ENCODE measurements at regions not wholly inside any gene's neighbourhood (a gene's known extent, or its start where the extent isn't known, plus 50 kb on each side); places are given as distances from the start of the nearest gene placed in this dataset.

DNA sequence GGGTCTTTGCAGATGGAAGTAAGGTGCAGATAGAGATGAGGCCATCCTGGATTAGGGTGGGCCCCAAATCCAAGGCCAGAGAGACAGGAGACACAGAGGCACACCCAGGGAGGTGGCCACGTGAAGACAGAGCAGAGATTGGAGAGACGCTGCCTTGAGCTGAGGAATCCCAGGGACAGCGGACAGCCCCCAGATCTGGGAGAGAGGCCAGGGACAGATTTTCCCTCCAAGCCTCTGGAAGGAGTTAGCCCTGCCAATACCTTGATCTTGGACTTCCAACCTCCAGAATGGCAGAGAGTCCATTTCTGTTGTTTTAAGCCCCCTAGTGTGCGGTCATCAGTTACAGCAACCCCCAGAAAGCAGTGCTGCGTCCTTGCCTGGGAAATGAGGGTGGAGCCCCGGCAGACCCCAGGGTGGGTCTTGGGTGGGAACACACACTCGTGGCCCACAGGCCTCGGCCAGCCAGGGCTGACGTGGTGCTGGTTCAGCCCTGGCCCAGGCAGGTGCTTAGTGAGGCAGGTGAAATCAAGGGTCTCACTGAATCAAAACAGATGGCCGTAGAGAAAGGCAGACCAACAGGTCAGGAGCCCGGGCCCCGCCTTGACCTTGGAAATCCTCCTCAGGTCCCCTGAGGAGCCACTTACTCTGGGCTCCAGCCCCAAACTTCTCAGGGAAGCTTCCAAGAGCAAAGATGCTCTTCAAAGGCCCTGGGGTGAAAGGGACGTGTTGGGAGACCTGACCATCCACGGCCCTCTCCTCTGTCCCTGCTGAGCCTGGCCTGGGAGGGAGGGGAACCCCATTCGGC is 169.3 kb downstream of the RBFOX3 start:
- DNase-seq: no peak

DNA sequence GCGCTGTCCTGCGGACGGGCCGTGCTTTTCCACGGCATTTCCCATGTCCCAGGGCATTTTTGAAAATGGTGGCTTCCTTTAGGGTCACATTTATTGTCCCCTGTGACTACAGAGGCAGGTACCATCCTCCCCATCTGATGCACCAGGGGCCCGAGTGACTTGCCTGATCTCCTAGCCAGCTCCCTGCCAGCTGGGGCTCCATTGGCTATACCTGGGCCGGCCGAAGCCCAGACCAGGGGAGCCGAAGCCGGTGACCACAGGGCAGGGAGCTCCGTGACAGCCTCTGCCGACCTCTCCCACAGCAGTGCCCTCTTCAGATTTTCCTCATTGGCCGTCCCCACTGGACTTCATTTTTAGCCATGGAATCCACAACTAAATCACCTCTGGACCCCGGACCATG is 170.6 kb downstream of the RBFOX3 start:
- no peak for DNase-seq

DNA sequence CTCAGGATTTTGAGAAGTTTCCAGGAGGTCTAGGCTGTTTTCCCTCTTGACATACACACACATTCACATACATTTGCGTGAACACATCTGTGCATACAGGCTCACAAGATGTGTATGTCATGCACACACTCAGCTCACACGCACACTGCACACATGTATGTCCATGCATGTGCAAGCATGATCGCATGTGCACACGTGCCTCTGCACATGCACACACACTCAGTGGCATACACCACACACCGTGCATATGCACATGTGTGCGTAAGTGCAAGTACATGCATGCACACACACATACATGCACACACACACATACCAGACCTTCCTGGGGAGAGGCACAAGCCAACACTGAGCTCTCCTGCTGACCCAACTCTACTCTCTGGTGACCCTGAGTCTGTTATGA is 171.4 kb downstream of the RBFOX3 start:
- no peak for DNase-seq

DNA sequence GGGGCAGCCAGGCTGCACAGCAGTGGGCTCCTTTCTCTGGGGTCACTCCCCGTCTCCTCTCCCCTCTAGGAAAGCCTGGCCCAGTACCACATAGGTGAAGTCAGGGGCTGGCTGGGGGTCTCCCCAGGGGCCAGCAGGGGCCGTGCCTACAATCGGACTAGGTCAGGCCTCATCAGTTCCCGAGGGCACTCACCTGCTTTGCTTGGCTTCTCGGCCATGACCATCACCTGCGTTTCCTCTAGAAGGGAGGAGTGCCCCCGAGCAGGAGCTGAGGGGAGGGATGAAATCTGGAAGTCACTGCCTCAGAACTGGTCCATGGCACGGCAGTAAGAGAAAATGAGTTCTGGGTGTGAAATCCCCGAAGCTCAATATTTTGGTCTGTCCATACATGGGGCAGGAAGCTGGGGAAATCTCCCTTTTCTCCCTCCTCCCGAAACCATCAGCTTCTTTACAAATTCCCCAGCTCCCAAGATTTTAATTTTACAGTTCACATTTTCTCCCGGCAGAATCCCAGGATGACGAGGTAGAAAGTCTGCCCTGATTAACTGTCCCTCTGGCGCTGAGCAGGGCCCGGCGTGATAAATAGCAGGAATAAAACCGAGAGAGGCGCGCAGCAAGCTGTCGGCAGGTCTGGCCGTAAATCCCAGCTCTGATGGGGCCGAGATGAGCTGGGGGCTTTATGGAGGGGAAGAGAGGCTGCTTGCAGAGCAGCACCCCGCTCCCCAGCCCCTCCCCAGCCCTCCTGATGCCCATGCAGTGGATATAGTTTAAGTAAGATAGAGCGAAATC is 172.1 kb downstream of the RBFOX3 start:
- DNase-seq: no peak

DNA sequence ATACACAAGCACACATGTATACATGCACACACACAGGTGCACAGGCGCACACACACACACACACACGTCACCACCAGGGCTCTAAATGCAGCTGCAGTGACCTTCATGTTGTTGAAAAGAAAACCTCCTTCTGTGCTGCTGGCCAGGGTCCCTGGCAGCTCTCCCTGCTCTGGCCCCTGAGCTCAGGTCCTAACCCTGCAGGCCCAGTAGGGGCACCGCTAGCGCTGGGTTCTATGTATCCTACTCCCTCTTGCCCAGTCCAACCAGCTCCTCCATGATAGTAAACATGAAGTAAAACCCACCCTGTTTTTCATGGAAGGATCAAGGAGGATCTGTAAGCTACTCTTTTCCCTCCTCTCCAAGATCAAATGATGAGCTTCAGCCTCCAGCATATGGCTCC is 172.8 kb downstream of the RBFOX3 start:
- DNase-seq: no peak

DNA sequence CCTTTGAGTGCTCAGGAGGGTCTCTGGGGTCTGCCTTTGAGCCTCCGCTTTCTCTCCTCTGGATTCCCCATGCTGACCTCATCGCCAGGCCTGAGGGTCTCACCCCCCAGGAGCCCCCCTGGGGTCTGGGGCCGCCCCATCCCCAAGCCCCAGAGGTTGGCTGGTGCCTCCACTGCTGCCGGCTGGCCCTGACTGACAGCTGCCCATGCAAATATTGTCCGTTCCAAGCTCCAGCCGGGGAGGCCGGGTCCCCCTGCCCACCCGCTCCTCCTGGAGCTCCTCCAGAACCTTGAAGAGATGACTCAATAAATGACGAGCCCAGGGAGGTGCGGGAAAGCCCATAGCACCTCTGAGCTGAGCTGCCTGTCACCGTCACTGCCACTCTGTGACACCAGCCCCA is 173.8 kb downstream of the RBFOX3 start:
- no peak for DNase-seq

DNA sequence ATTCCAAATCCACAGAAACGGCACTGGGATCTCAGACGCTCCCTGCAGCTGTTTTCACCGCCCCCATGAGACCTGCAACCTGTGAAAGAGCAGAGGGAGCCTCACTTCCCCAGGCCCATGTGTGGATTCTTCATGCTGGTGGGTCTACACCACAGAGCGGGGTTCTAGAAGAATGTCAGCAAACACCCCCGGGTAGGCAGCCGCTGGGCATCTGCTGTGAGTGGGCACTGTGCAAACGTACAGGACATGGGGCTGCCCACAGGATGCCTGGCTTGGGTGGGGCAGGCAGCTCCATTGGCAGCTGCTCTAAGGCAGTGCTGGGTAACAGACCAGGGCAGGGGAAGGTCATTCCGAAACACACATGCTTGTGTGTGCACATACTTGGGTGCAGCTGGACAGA is 174.9 kb downstream of the RBFOX3 start:
- no peak for DNase-seq

DNA sequence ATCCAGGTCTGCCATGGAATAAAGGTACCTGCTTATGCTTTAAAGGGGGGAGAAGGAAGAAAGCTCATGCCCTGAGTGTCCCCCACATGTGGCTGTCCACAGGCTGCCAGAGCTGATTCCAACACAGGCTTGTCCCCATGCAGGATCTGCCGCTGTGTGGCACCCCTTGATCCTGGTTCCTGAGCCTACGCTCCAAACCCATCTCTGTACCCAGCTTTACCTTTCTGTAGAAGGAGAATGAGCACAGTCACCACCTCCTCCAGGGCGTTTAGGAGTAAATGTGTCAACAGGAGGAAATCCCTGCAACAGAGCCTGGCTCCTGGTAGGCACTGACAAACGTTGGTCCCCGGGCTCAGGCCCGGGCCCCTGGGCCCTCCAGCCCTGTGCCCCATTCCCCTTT is 175.6 kb downstream of the RBFOX3 start:
- DNase-seq: no peak

DNA sequence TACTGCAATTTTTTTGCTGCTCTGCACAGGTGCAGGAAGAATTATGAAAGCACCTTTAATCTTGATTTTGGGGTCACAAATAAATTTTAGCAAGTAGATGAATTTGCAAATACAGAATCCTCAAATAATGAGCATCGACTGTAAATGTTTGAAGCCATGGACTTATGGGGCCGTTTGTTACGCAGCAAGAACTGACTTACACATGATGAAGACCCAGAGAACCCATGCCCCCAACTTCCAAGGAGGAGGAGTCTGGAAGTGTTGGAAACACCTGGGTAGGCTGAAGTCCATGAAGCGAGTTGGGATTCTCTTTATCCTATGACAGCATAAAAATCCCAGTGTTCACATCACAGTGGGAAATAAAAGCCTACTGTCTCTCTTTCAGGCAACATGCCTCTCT is 176.6 kb downstream of the RBFOX3 start:
- no peak for DNase-seq

DNA sequence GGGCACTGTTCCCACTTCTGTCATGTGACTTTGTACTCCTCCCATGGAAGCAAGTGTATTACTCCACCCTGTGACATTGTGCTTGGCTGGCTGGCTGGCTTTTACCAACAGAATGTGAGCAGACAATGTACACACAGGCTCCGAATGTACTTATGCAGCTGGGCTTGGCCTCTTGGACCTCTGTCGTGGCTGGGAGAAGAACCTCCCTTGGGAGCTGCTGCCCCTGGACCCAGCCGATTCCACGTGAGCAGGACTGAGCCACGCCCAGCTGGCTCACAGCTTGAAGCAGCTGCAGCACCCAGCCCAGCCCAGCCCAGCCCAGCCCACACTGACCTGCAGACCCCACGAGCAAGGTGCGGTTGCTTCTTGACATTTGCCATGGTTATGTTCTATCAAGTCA is 177.5 kb downstream of the RBFOX3 start:
- DNase-seq: no peak

DNA sequence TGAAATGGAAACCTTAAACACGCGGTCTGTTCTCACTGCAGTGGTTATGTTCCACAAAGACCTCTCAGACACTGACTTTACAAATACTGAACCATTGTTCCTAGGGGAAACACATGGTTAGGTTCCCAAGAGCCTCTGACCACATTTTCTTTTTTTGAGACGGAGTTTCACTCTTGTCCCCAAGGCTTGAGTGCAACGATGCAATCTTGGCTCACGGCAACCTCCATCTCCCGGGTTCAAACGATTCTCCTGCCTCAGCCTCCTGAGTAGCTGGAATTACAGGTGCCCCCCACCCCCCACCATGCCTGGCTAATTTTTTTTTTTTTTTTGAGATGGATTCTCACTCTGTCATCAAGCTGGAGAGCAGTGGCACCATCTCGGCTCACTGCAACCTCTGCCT is 179.7 kb downstream of the RBFOX3 start:
- DNase-seq: no peak

DNA sequence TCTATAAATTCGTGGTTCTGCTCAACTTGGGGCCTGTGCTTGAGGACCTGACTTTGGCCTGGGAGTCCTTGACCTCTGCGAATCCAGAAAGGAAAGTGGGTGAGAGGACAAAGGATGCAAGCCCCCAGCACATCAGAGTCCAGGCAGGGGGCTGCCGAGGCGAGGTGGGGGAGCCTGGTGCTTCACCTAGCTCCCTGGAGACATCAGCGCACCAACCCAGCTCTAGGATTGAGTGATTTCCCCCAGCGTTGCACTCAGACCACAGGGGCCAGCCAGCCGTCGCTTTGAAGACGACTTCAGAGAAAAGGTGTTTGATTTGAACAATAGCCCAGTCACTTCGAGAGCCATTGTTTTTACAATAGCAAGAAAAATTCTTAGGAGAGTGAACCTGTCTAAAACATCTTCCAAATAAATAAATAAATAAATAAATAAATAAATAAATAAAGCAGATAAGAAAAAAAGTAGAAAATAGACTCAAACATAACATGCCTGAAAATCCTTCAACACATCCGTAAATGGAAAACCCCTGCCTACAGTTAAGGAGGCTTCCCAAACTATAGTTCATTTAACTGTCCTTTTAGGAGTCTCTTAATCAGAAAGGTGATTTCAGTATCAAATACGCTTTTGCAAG is 180.9 kb downstream of the RBFOX3 start:
- no peak for DNase-seq

DNA sequence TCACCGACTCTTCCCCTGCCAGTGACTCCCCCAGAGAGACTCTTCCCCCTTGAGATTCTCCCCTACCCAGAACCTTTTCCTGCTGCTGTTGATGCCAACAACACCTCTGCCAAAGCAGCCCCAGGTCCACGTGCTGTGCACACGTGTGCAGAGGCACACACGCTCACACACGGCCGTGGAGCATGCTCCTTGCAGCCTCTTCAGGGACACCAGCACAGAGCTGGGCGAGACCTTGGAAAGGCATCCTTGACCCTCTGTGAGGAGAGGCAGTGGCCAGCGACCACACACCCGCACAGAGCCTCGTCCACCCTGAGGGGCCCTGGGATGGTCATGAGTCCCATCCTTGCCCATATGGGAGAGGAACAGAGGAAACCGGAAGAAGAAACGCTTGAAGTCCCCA is 181.9 kb downstream of the RBFOX3 start:
- no peak for DNase-seq

DNA sequence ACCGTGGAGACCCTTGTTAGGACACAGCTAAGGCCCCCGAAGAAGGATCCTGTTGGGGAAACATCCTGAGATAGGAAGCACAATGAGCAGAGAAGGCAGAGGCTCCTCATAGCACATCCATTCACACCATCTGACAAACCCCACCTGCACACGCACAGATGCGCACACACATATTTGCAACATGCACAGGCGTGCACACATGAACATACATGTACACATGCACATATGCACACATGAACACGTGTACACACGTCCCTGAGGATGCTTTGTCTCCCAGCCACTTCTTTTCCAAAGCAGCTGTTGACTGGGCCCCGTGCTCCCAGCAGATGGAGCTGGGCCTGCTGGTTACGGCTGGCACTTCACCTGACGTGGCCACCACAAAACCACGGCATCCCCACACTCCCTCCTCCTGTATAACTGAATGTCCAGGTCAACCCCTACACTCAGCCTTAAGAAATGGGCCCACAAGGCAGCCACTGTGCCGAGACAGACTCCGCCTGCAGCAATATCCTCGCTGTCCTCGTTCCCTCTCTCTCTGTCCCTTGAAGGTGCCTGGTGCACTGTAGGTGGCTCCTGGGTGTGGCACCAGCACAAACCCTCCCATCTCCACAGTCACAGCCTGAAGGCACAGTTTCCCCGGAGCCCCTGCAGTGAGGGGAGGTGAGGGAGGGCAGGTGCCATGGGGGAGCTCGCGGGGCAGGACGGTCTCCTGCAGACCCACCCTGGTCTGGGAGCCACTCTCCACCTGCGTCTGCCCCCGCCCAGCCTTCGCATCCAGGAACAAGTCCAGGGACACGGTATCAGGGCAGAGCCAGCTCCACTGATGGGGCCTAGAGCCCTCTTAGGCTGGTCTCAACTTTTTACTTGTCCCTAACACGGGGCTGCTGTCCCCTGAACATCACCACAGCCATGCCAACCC is 183.0 kb downstream of the RBFOX3 start:
- no peak for DNase-seq

DNA sequence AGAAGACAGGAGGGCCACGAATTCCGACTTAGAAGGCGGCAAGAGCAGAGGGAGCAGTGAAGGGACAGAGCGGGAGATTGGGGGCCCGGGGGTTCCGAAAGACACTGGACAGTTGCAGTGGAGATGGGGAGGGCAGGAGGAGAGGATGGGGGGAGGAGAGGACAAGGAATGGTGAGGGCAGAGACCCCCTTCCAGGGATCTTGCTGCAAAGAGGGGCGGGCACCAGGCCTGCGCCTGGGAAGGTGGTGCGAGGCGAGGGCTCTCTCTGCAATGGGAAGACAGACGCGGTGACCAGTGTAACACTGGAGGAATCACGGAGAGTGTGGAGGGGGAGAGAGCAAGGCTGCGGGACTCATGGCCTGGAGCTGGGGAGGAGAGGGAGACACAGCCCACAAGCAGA is 185.2 kb downstream of the RBFOX3 start:
- DNase-seq: no peak

DNA sequence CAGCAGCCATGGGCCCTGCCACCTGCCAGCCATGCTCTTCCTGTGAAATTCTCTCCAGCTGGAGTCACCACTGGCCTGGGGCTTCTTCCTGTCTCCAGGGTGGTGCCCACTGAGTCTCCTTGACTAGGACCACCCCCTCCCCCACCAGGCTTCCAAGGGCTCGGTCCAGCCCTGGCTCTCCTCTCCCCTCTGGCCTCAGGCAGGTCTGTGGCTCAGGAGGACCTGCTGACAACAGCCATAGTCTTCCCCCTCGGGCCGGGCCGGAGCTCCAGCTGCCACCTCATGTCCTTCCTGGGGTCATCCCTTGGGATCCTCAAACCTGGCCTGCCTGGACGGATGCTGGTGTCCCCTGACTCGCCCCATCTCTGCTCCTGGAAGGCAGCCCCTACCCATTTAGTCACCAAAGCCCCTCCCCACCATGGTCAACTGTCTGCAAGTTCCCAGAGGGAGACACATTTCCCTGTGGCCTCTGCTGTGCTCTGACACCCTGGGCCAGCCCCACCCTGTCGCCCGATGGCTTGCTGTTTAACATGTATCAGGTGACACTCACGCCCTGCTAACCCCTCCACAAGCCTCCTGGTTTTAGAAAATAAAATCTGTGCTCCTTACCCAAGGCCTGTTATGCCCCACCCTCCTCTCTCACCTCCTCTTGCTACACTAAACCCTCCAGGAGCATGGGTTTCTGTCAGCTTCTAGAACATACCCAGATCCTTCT is 186.2 kb downstream of the RBFOX3 start:
- DNase-seq: no peak

DNA sequence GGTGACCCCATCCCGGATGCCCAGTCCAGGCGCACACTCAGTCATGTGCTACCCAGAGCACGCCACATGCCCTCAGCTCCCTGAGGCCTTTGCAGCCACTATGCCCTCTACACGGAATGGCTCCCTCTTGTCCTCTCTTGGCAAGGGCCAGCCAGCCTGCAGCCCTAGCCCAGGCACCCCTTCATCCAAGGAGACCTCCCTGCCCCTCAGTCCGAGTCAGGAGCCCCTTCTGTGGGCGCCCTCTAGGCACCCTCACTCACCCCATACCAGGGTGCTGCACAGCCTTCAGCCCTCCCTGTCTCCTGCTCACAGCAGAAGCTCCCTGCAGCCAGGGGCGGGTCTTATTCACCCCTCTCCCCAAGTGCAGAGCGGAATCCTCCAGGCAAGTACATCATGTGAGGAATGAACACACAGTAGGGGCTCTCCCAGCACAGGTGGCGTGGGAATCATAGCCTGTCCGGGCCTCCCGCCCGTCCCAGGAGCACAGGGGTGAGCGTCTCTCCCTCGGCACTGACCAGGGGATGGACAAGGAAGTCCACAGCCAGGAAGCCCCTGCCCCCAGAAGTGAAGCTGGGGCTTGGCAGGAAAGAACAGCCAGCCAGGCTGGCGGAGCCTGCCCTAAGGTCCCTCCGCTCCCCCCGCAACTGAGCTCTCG is 186.9 kb downstream of the RBFOX3 start:
- no peak for DNase-seq

DNA sequence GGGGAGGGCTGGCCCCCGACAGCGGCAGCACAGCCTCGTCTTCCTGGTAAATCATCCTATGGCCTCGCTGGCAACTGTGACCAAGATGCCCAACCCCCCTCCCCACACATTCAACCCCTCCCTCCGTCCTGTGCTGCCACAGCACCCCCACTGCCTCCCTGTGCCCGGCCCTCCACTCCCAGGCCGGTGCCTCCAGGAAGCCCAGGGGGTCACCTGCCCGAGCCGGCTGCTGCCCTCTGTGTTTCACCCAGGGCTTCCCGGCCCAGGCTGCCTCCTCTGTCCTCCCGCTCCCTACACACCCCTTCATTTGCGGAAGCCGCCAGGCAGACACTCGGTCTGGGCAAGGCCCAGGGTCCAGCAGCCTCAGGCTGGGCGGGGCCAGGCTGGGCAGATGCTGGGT is 188.6 kb downstream of the RBFOX3 start:
- no peak for DNase-seq

DNA sequence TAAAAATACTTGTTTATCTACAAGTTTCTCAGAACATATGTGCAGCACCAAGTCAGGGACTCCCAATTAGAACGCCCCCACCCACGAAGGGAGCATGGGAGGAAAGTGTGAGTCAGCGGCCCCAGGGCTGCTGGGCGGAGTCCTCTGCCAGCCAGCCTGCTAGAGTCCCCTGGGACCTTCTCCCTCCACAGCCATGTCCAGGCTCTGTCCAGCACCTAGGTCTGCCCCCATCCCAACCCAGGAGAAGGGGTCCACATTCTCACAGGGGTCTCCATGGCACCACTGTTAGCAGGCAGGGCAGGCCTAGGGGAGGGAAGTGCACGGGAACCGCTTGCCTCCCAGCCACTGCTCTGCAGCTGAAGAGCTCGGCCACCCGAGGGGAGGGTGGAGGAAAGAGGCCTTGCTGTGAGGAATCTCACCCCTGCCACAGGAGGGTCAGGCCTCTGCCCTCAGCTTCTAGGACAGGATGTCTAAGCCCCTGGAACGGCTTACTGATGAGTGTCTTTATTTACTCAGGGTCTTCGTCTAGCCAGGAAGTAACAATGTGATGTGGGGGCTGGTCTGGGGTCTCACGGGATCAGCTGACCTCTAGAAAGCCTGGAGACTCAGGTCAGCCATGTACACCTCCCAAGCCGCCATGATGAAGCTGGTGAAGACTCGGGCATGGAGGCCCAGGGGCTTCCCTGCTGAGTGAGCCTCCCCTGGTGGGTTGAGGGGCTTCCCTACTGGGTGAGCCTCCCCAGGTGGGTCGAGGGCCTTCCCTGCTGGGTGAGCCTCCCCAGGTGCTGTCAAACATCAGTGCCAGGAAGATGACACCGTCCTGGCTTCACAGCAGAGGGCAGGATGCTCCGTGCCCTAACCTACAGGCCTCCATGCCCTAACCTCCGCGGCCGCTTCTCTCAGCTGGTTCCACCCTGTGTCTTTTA is 190.3 kb downstream of the RBFOX3 start:
- DNase-seq: no peak

DNA sequence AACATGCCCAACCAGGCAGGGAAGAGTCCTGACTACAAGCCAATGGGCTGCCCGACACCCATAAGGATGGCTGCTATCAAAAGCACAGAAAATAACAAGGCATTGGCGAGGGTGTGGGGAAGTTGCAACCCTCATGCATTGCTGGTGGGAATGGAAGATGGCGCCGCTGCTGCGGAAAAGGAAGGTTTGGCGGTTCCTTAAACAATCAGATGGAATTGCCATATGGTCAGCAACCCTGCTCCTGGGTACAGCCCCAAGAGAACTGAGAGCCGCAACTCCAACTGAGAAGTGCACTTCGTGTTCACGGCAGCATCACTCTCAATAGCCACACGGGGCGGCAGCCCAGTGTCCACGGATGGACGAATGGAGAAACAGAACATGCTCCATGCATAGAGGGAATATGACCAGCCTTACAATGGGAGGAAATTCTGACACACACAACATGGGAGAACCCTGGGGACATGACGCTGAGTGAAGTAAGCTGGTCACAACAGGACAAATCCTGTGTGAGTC is 193.3 kb downstream of the RBFOX3 start:
- DNase-seq: no peak
